H7 (cell line): ENCODE measurements at regions not wholly inside any gene's neighbourhood (a gene's known extent, or its start where the extent isn't known, plus 50 kb on each side); places are given as distances from the start of the nearest gene placed in this dataset.
A peak's percentile ranks its signal among the peaks of the same experiment; 100 is the strongest.
"Not testable (repeated sequence)": the region's sequence is repeated elsewhere in the genome, so short reads cannot be mapped to it uniquely, and the experiment has no call there.

Experiments used
- DNase-seq: peaks from one replicate; pipeline ENCODE4 v3.0.0; 2012
- H3K27me3 ChIP-seq: 2 replicates; pipeline ENCODE4 v1.6.0; 2011; ENCODE audit warnings: mild to moderate bottlenecking, low read length; ENCODE audit not compliant: control insufficient read depth, insufficient read depth
- H3K36me3 ChIP-seq: replicated peaks from 2 replicates; pipeline ENCODE4 v1.5.1; 2011; ENCODE audit warnings: low read length; ENCODE audit not compliant: control insufficient read depth, insufficient read depth
- H3K4me3 ChIP-seq: 2 replicates; pipeline ENCODE4 v1.5.1; 2011; ENCODE audit warnings: low read depth, mild to moderate bottlenecking, control low read depth, low read length, moderate library complexity; ENCODE audit not compliant: insufficient read depth

- DNase-seq: no peak
- H3K4me3 ChIP-seq: no peak overlapping the region
These were observed 934.9 kb downstream of the KCNJ2 start for GRCh38 chr17:71104225-71104624.

GRCh38 chr17:71106056-71106455 is 936.7 kb downstream of the KCNJ2 start:
- not testable (repeated sequence) for H3K27me3 ChIP-seq, H3K36me3 ChIP-seq, DNase-seq, H3K4me3 ChIP-seq

More at GRCh38 chr17:71104225-71104624, 934.9 kb downstream of the KCNJ2 start:
- Histone ChIP-seq H3K36me3 (no peaks in the 10 kb centered on the region), H3K27me3 (no peaks in the 10 kb centered on the region)

- Histone ChIP-seq H3K27me3 (no peaks in the 10 kb centered on the region), H3K36me3 (no peaks in the 10 kb centered on the region), H3K4me3 (no peak overlapping the region)
- DNase-seq: no peak
These were observed 937.8 kb downstream of the KCNJ2 start for GRCh38 chr17:71107136-71107535.

- no peak for DNase-seq
- Histone ChIP-seq H3K4me3 (no peak overlapping the region), H3K36me3 (no peaks in the 10 kb centered on the region), H3K27me3 (no peaks in the 10 kb centered on the region)
These were observed 940.4 kb downstream of the KCNJ2 start for GRCh38 chr17:71109697-71110096.

GRCh38 chr17:71110326-71110725 is 941.0 kb downstream of the KCNJ2 start:
- no peak for DNase-seq
- no peaks in the 10 kb centered on the region for H3K27me3 ChIP-seq
- no peak overlapping the region for H3K4me3 ChIP-seq
- H3K36me3 ChIP-seq: no peaks in the 10 kb centered on the region

- Histone ChIP-seq H3K27me3 (no peaks in the 10 kb centered on the region), H3K4me3 (no peak overlapping the region), H3K36me3 (no peaks in the 10 kb centered on the region)
- no peak for DNase-seq
These were observed 942.1 kb downstream of the KCNJ2 start for GRCh38 chr17:71111460-71111859.

GRCh38 chr17:71111934-71112333 is 942.6 kb downstream of the KCNJ2 start:
- no peak for DNase-seq

GRCh38 chr17:71113347-71113746 is 944.0 kb downstream of the KCNJ2 start:
- Histone ChIP-seq H3K27me3 (no peaks in the 10 kb centered on the region), H3K4me3 (no peak overlapping the region), H3K36me3 (no peaks in the 10 kb centered on the region)
- DNase-seq: no peak

More at GRCh38 chr17:71111934-71112333, 942.6 kb downstream of the KCNJ2 start:
- Histone ChIP-seq H3K27me3 (no peaks in the 10 kb centered on the region), H3K4me3 (no peak overlapping the region), H3K36me3 (no peaks in the 10 kb centered on the region)

GRCh38 chr17:71114911-71115668 is 945.8 kb downstream of the KCNJ2 start:
- no peak for DNase-seq
- H3K4me3 ChIP-seq: no peak overlapping the region
- no peaks in the 10 kb centered on the region for H3K27me3 ChIP-seq
- no peaks in the 10 kb centered on the region for H3K36me3 ChIP-seq

GRCh38 chr17:71115669-71115972 is 946.3 kb downstream of the KCNJ2 start:
- Histone ChIP-seq H3K27me3 (no peaks in the 10 kb centered on the region), H3K4me3 (no peak overlapping the region), H3K36me3 (no peaks in the 10 kb centered on the region)
- DNase-seq: no peak

GRCh38 chr17:71117466-71117865 is 948.1 kb downstream of the KCNJ2 start:
- DNase-seq: no peak
- Histone ChIP-seq H3K36me3 (no peaks in the 10 kb centered on the region), H3K4me3 (no peak overlapping the region), H3K27me3 (no peaks in the 10 kb centered on the region)

- Histone ChIP-seq H3K36me3 (no peaks in the 10 kb centered on the region), H3K27me3 (no peaks in the 10 kb centered on the region), H3K4me3 (no peak overlapping the region)
- DNase-seq: peak; percentile 12
These were observed 948.7 kb downstream of the KCNJ2 start for GRCh38 chr17:71118039-71118438.

- no peak for DNase-seq
- Histone ChIP-seq H3K27me3 (no peaks in the 10 kb centered on the region), H3K36me3 (no peaks in the 10 kb centered on the region), H3K4me3 (no peak overlapping the region)
These were observed 958.1 kb downstream of the KCNJ2 start for GRCh38 chr17:71127416-71127815.

GRCh38 chr17:71142333-71142732 is 973.0 kb downstream of the KCNJ2 start:
- H3K36me3 ChIP-seq: no peaks in the 10 kb centered on the region
- H3K4me3 ChIP-seq: no peak overlapping the region
- no peak for DNase-seq
- no peaks in the 10 kb centered on the region for H3K27me3 ChIP-seq

- no peak for DNase-seq
- no peak overlapping the region for H3K4me3 ChIP-seq
- no peaks in the 10 kb centered on the region for H3K27me3 ChIP-seq
- no peaks in the 10 kb centered on the region for H3K36me3 ChIP-seq
These were observed 975.3 kb upstream of the SOX9 start for GRCh38 chr17:71145486-71145885.

GRCh38 chr17:71147906-71148305 is 972.9 kb upstream of the SOX9 start:
- H3K36me3 ChIP-seq: no peaks in the 10 kb centered on the region
- no peak for DNase-seq
- H3K4me3 ChIP-seq: no peak overlapping the region
- H3K27me3 ChIP-seq: no peaks in the 10 kb centered on the region
